HEK293 (cell line): ENCODE measurements at regions not wholly inside any gene's neighbourhood (a gene's known extent, or its start where the extent isn't known, plus 50 kb on each side); places are given as distances from the start of the nearest gene placed in this dataset.

Source experiments
- CTCF ChIA-PET: fragments of 350-600 bp; formaldehyde crosslinking; extraction: SDS; loops from one replicate; lab custom pipeline; 2021; ENCODE audit warnings: antibody characterized with exemption; lab: Yijun Ruan, JAX
- POLR2A ChIA-PET: fragments of 300-600 bp; formaldehyde crosslinking; extraction: SDS; loops from one replicate; lab custom pipeline; 2020; ENCODE audit warnings: antibody characterized with exemption, inconsistent platforms; lab: Yijun Ruan, JAX
- H3K27ac ChIP-seq: fragments of 200-500 bp; sonication (Bioruptor generic); 2 replicates; pipeline ENCODE4 v1.5.1; 2014; ENCODE audit warnings: low read depth, low read length, control low read depth, inconsistent platforms; ENCODE audit errors: extremely low read depth
- H3K36me3 ChIP-seq, 2 experiments: fragments of 200-500 bp in 1 of 2; sonication (Bioruptor generic) in 1 of 2; 1 replicate in 1 of 2; 2 replicates in 1 of 2; pipeline ENCODE4 v1.5.1; 2014 to 2017; ENCODE audit warnings: inconsistent platforms in 2 of 2, low read length in 2 of 2; ENCODE audit not compliant: control insufficient read depth in 2 of 2, insufficient read depth in 1 of 2
- H3K4me1 ChIP-seq: fragments of 200-500 bp; sonication (Bioruptor generic); 2 replicates; pipeline ENCODE4 v1.5.1; 2014; ENCODE audit warnings: mild to moderate bottlenecking, low read length, inconsistent platforms; ENCODE audit not compliant: control insufficient read depth, insufficient read depth
- H3K4me3 ChIP-seq: 2 replicates; pipeline ENCODE4 v1.5.1; 2011; ENCODE audit warnings: low read depth, mild to moderate bottlenecking, control low read depth, low read length, moderate library complexity
- H3K9me3 ChIP-seq: fragments of 200-500 bp; sonication (Bioruptor generic); 2 replicates; pipeline ENCODE4 v1.5.1; 2014; ENCODE audit warnings: low read depth, low read length, inconsistent platforms; ENCODE audit not compliant: control insufficient read depth, insufficient read depth
- HOXC10 ChIP-seq: sonication (generic); formaldehyde crosslinking; IDR thresholded peaks from 2 replicates; pipeline ENCODE4 v1.8.1; 2023; ENCODE audit warnings: mild to moderate bottlenecking, missing genetic modification reagents
- KLF8 ChIP-seq: fragments of 450-650 bp; formaldehyde crosslinking; IDR thresholded peaks from 2 replicates; pipeline ENCODE4 v1.5.1; 2016; ENCODE audit warnings: missing biosample characterization, missing genetic modification characterization
- REPIN1 ChIP-seq: fragments of 450-650 bp; formaldehyde crosslinking; IDR thresholded peaks from 2 replicates; pipeline ENCODE4 v1.5.1; 2017; ENCODE audit warnings: missing biosample characterization, missing genetic modification characterization, low read depth
- SP3 ChIP-seq: fragments of 450-650 bp; formaldehyde crosslinking; IDR thresholded peaks from 2 replicates; pipeline ENCODE4 v1.5.1; 2016; ENCODE audit warnings: missing biosample characterization, missing genetic modification characterization
- WT1 ChIP-seq: fragments of 450-650 bp; formaldehyde crosslinking; IDR thresholded peaks from 2 replicates; pipeline ENCODE4 v1.5.1; 2016; ENCODE audit warnings: missing biosample characterization, missing genetic modification characterization
- ZBTB17 ChIP-seq: fragments of 450-650 bp; formaldehyde crosslinking; IDR thresholded peaks from 2 replicates; pipeline ENCODE4 v1.5.1; 2016; ENCODE audit warnings: missing biosample characterization, missing genetic modification characterization
- ZNF10 ChIP-seq: fragments of 450-650 bp; formaldehyde crosslinking; IDR thresholded peaks from 2 replicates; pipeline ENCODE4 v1.5.1; 2017; ENCODE audit warnings: missing biosample characterization, missing genetic modification characterization
- ZNF121 ChIP-seq: fragments of 450-650 bp; formaldehyde crosslinking; IDR thresholded peaks from 2 replicates; pipeline ENCODE4 v1.5.1; 2016; ENCODE audit warnings: missing biosample characterization, missing genetic modification characterization
- ZNF16 ChIP-seq: fragments of 450-650 bp; formaldehyde crosslinking; IDR thresholded peaks from 2 replicates; pipeline ENCODE4 v1.5.1; 2016; ENCODE audit warnings: low read depth, missing biosample characterization, missing genetic modification characterization
- ZNF169 ChIP-seq: fragments of 450-650 bp; formaldehyde crosslinking; IDR thresholded peaks from 2 replicates; pipeline ENCODE4 v1.5.1; 2016; ENCODE audit warnings: missing biosample characterization, missing genetic modification characterization
- ZNF174 ChIP-seq: fragments of 450-650 bp; formaldehyde crosslinking; IDR thresholded peaks from 2 replicates; pipeline ENCODE4 v1.5.0; 2017; ENCODE audit warnings: missing biosample characterization, mild to moderate bottlenecking, missing genetic modification characterization
- ZNF184 ChIP-seq: fragments of 450-650 bp; IDR thresholded peaks from 2 replicates; pipeline ENCODE4 v1.5.1; 2018; ENCODE audit warnings: missing biosample characterization, mild to moderate bottlenecking, missing genetic modification characterization
- ZNF366 ChIP-seq: fragments of 450-650 bp; formaldehyde crosslinking; conservative IDR thresholded peaks from 2 replicates; pipeline ENCODE4 v1.5.1; 2016; ENCODE audit warnings: missing biosample characterization, missing genetic modification characterization
- ZNF398 ChIP-seq: fragments of 450-650 bp; formaldehyde crosslinking; IDR thresholded peaks from 2 replicates; pipeline ENCODE4 v1.5.1; 2017; ENCODE audit warnings: missing biosample characterization, missing genetic modification characterization
- ZNF513 ChIP-seq: fragments of 450-650 bp; IDR thresholded peaks from 2 replicates; pipeline ENCODE4 v1.5.1; 2018; ENCODE audit warnings: missing biosample characterization, missing genetic modification characterization
- ZNF571 ChIP-seq: fragments of 450-650 bp; formaldehyde crosslinking; IDR thresholded peaks from 2 replicates; pipeline ENCODE4 v1.5.0; 2017; ENCODE audit warnings: missing biosample characterization, missing genetic modification characterization
- ZNF596 ChIP-seq: fragments of 450-650 bp; IDR thresholded peaks from 2 replicates; pipeline ENCODE4 v1.5.0; 2018; ENCODE audit warnings: missing biosample characterization, mild to moderate bottlenecking, missing genetic modification characterization, moderate library complexity
- ZNF621 ChIP-seq: fragments of 450-650 bp; formaldehyde crosslinking; IDR thresholded peaks from 2 replicates; pipeline ENCODE4 v1.5.1; 2017; ENCODE audit warnings: missing biosample characterization, missing genetic modification characterization
- ZNF658 ChIP-seq: fragments of 450-650 bp; formaldehyde crosslinking; IDR thresholded peaks from 2 replicates; pipeline ENCODE4; 2016; ENCODE audit warnings: missing biosample characterization, missing genetic modification characterization
- ZNF830 ChIP-seq: fragments of 450-650 bp; IDR thresholded peaks from 2 replicates; pipeline ENCODE4 v1.5.0; 2018; ENCODE audit warnings: missing biosample characterization, missing genetic modification characterization, low read depth, mild to moderate bottlenecking, moderate library complexity
- TF ChIP-seq, protein P1 (sequence below): fragments of 450-650 bp; formaldehyde crosslinking; IDR thresholded peaks from 2 replicates; pipeline ENCODE4 v1.5.1; 2016; ENCODE audit warnings: missing biosample characterization, missing genetic modification characterization

- H3K9me3 ChIP-seq, result no peaks in the 10 kb centered on the region
- CTCF ChIA-PET, result no interaction called here
- no peak for TF ChIP-seq HOXC10 (CRISPR knock-in tag)
- TF ChIP-seq, all 188 proteins: peak for 0
- POLR2A ChIA-PET, result no interaction called here
- no peaks in the 10 kb centered on the region for H3K36me3 ChIP-seq
- no peak overlapping the region for H3K27ac ChIP-seq
- no peak overlapping the region for H3K4me3 ChIP-seq
- peaks cover 5% of the 10 kb centered on the region for H3K4me1 ChIP-seq
Observed at GRCh38 chr3:148335612-148336011, 362.1 kb upstream of the AGTR1 start.

DNA sequence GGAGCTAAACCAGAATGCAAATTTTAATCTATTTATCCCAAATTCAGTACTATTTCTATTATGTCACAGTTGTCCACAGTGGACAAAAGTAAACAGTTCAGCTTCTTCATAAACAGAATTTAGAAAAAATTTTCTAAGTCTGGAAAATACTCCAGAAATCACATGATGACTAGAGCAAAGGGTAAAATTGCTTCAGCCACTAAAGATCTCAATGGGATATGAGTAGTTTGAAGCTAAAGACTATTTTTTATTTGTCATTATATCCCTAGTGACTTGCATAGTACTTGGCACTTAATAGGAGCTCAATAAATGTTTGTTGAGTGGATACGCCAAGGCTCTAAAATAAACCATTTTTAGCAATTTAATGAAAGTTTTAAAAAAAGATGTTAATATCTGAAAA lies 354.3 kb upstream of the AGTR1 start:
- H3K27ac ChIP-seq, result no peak overlapping the region
- TF ChIP-seq ZNF121 (no peak), REPIN1 (tag by site-specific recombination) (no peak), ZNF658 (tag by site-specific recombination) (no peak), ZNF169 (tag by site-specific recombination) (no peak), ZNF596 (no peak), ZNF16 (tag by site-specific recombination) (no peak), ZNF830 (no peak), ZNF174 (tag by site-specific recombination) (no peak), ZNF571 (tag by site-specific recombination) (no peak), ZNF621 (tag by site-specific recombination) (no peak)
- TF ChIP-seq, protein P1, sequence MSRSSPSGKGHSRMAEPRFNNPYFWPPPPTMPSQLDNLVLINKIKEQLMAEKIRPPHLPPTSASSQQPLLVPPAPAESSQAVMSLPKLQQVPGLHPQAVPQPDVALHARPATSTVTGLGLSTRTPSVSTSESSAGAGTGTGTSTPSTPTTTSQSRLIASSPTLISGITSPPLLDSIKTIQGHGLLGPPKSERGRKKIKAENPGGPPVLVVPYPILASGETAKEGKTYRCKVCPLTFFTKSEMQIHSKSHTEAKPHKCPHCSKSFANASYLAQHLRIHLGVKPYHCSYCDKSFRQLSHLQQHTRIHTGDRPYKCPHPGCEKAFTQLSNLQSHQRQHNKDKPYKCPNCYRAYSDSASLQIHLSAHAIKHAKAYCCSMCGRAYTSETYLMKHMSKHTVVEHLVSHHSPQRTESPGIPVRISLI (tag by site-specific recombination), result no peak
- TF ChIP-seq, all 188 proteins: peak for 0
- no peaks in the 10 kb centered on the region for H3K9me3 ChIP-seq
- ChIA-PET POLR2A (no interaction called here), CTCF (no interaction called here)
- H3K36me3 ChIP-seq, result no peaks in the 10 kb centered on the region
- no peak overlapping the region for H3K4me3 ChIP-seq
- H3K4me1 ChIP-seq, result no peaks in the 10 kb centered on the region

DNA sequence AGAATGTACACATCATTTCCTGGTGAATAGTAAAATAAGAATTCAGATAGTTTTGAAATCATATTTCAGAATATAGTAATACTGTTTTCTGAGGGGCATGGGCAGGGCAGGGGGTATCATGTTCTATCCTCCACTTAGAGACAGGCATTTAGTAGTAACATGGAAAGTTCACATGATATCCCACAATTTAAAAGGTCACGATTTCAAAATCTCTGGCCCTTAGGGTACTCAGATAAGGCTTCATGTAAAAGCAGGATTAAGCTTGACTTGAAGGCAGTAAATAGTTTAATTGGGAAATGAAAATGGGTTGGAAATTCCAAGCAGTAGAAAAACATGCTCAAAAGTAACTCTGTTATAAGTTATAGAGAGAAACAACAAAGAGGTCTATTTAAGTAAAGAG lies 353.2 kb upstream of the AGTR1 start:
- H3K36me3 ChIP-seq, result no peaks in the 10 kb centered on the region
- TF ChIP-seq ZNF184 (tag by site-specific recombination) (no peak), KLF8 (tag by site-specific recombination) (no peak), ZNF10 (tag by site-specific recombination) (no peak)
- TF ChIP-seq, protein P1 (tag by site-specific recombination), result no peak
- H3K9me3 ChIP-seq, result no peaks in the 10 kb centered on the region
- ChIA-PET POLR2A (no interaction called here), CTCF (no interaction called here)
- H3K27ac ChIP-seq, result no peak overlapping the region
- no peaks in the 10 kb centered on the region for H3K4me1 ChIP-seq
- no peak overlapping the region for H3K4me3 ChIP-seq

DNA sequence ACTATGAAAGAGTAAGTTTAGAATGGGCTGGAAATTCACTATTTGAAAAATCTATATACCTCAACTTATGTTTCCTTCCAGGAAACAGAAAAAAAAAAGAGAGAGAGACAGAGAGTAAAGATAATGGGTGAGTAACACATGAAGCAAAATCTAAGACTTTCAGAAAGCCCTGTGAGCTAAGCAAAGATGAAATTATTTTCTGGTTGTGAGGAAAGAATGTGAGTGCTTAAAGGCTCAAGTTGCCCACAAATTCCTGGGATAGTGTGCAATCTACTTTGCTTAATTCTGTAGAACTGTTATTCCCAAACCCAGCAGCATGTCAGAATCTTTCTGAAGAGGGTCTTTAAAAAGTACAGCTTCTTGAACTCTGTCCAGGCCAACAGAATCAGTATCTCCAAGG lies 337.7 kb upstream of the AGTR1 start:
- H3K4me3 ChIP-seq, result no peak overlapping the region
- CTCF ChIA-PET, result interaction anchor here (1.5 kb wide), 1 partner anchor 51 kb away, joined by 3 read pairs; no protein-coding TSS in a partner anchor
- no peaks in the 10 kb centered on the region for H3K36me3 ChIP-seq
- POLR2A ChIA-PET, result no interaction called here
- H3K4me1 ChIP-seq, result no peaks in the 10 kb centered on the region
- H3K9me3 ChIP-seq, result no peaks in the 10 kb centered on the region
- no peak overlapping the region for H3K27ac ChIP-seq
- TF ChIP-seq ZBTB17 (no peak), ZNF398 (no peak), ZNF366 (tag by site-specific recombination) (no peak), SP3 (tag by site-specific recombination) (no peak), ZNF513 (tag by site-specific recombination) (no peak), WT1 (tag by site-specific recombination) (no peak)
